22Rv1 (cell line): ENCODE measurements at regions not wholly inside any gene's neighbourhood (a gene's known extent, or its start where the extent isn't known, plus 50 kb on each side); places are given as distances from the start of the nearest gene placed in this dataset.

Experiments
- ZFX ChIP-seq: fragments of 450-650 bp; IDR thresholded peaks from 2 replicates; pipeline ENCODE4 v1.6.1; 2017; ENCODE audit warnings: antibody characterized with exemption, borderline replicate concordance
- TF ChIP-seq, protein P1 (sequence below): fragments of 450-650 bp; IDR thresholded peaks from 2 replicates; pipeline ENCODE4 v1.5.1; 2017; ENCODE audit warnings: mild to moderate bottlenecking

DNA sequence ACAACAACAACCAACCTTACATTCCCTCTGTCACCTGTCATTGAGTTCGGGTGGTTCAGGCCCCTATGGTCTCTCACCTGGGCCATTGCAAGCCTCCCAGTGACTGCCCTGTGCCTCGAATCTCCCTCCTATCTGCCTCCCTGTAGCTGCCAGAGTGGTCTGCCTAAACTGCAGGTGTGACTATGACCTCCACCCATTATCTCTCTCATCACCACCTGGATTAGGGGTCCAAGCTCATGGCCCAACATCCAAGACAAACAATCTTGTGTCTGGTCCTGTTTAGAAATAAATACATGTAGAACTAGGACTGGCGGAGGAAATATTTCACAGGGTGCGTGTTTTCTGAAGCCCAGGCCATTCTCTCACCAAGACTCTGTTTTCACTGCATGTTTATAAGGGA is 146.6 kb downstream of the HERPUD2 start:
- TF ChIP-seq, protein P1, sequence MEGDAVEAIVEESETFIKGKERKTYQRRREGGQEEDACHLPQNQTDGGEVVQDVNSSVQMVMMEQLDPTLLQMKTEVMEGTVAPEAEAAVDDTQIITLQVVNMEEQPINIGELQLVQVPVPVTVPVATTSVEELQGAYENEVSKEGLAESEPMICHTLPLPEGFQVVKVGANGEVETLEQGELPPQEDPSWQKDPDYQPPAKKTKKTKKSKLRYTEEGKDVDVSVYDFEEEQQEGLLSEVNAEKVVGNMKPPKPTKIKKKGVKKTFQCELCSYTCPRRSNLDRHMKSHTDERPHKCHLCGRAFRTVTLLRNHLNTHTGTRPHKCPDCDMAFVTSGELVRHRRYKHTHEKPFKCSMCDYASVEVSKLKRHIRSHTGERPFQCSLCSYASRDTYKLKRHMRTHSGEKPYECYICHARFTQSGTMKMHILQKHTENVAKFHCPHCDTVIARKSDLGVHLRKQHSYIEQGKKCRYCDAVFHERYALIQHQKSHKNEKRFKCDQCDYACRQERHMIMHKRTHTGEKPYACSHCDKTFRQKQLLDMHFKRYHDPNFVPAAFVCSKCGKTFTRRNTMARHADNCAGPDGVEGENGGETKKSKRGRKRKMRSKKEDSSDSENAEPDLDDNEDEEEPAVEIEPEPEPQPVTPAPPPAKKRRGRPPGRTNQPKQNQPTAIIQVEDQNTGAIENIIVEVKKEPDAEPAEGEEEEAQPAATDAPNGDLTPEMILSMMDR, result no peak
- no peak for TF ChIP-seq ZFX
